Endothelial cell of hepatic sinusoid (primary cell): ENCODE measurements at regions not wholly inside any gene's neighbourhood (a gene's known extent, or its start where the extent isn't known, plus 50 kb on each side); places are given as distances from the start of the nearest gene placed in this dataset.
"Not testable (repeated sequence)": the region's sequence is repeated elsewhere in the genome, so short reads cannot be mapped to it uniquely, and the experiment has no call there.

ENCODE experiments used
- in situ Hi-C: cut with HindIII; loops from 2 replicates; pipeline ENCODE4 v1.10.0; 2017; ENCODE audit warnings: low sequenced_read_pairs

- in situ Hi-C loops: no loop called here
Observed at GRCh38 chr6:50899306-50899870, 80.7 kb downstream of the TFAP2B start.

- in situ Hi-C loops: no loop called here
Observed at GRCh38 chr6:50902260-50902659, 83.6 kb downstream of the TFAP2B start.

- in situ Hi-C loops: no loop called here
Observed at GRCh38 chr6:50905297-50905696, 86.6 kb downstream of the TFAP2B start.

DNA sequence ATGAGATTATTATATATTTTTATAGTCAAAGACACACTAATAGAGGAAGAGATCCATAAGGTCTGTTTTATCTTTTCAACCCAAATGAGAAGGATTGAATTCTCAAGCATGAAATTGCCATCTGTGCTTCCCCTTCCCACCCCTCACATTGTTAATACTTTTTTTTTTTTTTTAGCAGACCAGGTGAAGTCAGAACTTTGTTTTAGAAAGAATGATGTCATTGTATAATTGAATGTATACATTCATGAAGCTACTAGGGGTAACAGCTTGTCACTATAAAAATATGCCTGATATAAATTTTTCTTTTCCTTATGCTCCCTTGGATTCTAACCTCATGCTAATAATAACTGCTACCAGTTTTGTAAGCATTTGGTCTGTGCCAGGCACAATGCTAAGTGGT, 88.9 kb downstream of the TFAP2B start:
- in situ Hi-C loops: no loop called here

- in situ Hi-C loops: no loop called here
Observed at GRCh38 chr6:50913105-50913770, 94.6 kb downstream of the TFAP2B start.

- in situ Hi-C loops: not testable (repeated sequence)
Observed at GRCh38 chr6:50921378-50921777, 102.7 kb downstream of the TFAP2B start.

DNA sequence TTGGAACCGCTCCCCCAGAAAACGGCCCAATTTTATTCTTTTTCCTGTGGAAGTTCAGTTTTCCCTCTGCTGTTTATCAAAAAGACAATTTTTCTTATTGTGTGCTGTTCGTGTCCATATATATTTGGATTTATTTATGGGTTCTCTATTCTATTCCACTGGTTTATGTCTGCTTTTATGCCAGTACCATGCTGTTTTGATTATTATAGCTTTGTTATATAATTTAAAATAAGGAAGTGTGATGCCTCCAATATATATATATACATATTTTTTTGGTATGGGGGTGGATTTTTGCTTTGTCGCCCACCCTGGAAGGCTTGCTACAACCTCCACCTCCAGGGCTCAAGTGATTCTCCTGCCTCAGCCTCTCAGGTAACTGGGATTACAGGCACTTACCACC, 103.3 kb downstream of the TFAP2B start:
- in situ Hi-C loops: no loop called here

GRCh38 chr6:50922579-50923525, 104.2 kb downstream of the TFAP2B start:
- in situ Hi-C loops: no loop called here

DNA sequence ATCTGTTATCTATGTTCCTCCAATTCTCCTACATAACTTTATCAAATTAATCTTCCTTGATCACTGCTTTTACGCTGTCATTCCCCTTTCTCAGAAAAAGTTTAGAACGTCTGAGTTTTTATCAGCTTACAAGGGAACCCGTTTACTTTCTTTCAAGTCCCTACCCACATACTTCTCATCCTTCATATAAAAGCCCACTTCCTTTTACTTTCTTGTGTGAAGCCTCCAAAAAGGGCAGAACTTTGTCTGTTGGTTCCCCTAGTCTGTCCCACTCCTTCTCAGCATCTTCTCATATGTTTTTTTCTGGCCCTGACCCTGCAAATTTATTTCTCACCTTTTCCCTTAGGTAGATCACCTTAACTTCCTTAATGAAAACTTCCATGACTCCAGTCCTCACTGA, 106.1 kb downstream of the TFAP2B start:
- in situ Hi-C loops: no loop called here

- in situ Hi-C loops: no loop called here
Observed at GRCh38 chr6:50925548-50925947, 106.9 kb downstream of the TFAP2B start.

GRCh38 chr6:50925981-50926380, 107.3 kb downstream of the TFAP2B start:
- in situ Hi-C loops: no loop called here

DNA sequence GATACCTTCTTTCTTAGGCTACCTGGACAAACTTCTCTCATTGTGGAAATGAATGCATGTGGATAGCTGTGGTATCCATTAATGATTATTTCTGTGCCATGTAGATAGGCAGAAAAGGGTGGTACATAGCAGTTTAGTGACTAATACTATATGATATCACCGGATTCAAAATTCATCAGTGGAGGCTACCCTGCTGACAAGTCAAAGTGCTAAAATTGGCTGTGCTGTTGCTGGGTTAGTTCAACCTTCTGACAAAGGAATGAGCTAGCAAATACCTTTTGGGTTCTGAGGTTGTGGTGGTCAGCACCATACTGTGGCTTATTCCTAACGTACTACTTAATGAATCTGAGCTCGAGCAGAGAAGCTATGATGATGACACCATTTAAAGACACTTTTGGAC, 109.1 kb downstream of the TFAP2B start:
- in situ Hi-C loops: no loop called here

GRCh38 chr6:50929323-50929722, 110.7 kb downstream of the TFAP2B start:
- in situ Hi-C loops: no loop called here

GRCh38 chr6:50935442-50935841, 116.8 kb downstream of the TFAP2B start:
- in situ Hi-C loops: no loop called here

DNA sequence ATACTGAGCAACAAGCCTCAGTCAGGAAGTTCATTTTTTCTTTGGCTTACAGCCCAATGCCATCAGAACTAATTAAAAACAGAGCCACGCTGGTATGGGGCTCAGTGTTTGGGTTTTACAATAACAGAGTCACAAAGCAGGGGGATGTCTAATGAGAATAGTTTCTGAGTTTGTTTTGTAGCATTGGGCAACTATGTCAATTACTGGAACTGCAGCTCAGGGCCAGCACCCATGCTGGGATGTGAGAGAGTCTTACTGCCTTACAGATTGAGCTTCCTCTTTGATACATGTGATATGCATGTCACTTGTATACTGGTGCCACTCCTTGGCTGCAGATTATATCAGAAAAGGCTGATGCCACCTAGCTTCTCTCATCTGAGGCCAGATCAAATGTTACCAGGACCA, 117.6 kb downstream of the TFAP2B start:
- in situ Hi-C loops: no loop called here

DNA sequence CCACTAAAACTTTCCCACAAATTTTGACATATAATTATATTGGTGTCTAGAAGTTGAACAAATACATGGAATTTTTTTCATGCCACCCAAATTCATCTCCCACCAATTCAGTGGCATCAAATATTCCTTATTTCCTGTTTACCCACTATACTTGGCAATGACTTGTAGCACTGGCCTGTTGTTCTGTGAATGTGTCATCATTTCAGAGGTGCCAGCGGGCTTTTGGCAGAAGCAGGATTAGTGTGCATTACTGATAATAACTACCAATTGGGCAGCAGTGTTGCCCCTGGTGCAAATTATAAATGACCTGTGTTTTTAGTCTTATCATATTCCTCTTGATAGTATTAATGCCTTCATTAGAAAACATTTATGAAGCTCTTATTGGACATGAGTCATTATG, 121.3 kb downstream of the TFAP2B start:
- in situ Hi-C loops: no loop called here

DNA sequence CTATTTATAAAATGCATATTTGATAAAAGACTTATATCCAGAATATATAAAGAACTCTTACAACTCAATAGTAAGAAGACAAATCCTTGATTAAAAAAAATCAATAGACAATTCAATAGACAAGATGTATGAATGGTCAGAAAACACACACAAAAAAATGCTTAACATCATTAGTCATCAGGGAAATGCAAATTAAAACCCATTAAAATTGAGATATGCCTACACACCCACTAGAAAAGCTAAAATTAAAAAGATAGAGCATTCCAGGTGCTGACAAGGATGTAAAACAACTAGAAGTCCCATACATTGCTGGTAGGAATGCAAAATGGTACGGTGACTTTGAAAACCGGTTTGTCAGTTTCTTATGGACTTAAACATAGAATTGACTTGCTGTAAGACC, 127.1 kb downstream of the TFAP2B start:
- in situ Hi-C loops: no loop called here

GRCh38 chr6:50952092-50952907, 133.6 kb downstream of the TFAP2B start:
- in situ Hi-C loops: loop anchor here (10.0 kb wide), 1 partner anchor 67 kb away; no protein-coding TSS in a partner anchor

DNA sequence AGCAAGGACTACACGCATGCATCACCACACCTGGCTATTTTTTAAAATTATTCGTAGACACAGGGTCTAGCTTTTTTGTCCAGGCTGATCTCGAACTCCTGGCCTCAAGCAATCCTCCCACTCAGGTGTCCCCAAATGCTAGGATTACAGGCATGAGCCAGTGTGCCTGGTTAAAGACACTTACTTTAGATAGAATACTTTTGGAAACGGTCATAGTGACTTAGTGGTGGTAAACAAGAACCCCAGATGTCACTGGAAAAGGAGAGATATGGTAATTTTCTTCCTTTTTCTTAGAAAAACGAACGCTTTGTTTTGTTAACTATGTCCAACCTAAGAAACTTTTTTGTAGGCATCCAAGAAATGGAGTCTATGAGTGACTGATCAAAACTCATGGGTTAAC, 137.3 kb downstream of the TFAP2B start:
- in situ Hi-C loops: loop anchor here (10.0 kb wide), 1 partner anchor 71 kb away; no protein-coding TSS in a partner anchor

DNA sequence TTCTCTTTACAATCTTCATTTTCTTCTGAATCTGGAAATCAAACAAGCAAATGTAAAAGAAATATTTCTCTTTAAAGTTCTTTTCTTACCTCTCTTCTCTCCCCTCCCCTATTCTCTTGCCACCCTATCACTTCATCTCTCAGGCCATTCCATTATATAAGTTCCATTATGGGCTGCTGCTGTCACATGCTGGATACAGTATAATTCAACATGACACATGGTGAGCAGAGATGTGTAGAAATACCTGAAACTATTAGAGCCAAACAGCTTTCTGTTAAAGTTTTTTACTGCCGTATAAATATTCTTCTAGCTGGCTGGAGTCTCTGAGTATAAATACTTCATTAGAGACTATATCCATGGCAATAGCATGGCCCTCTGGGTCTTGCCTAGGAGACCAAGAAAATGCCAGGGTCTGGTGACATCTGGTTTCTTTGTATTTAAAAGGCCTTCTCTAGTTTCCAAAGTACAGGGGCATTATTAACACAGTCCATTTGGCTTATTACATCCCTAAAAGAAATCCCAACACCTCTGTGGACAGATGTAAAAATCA, 139.6 kb downstream of the TFAP2B start:
- in situ Hi-C loops: loop anchor here (10.0 kb wide), 1 partner anchor 73 kb away; no protein-coding TSS in a partner anchor
